Choroid plexus epithelial cell (primary cell): ENCODE measurements at regions not wholly inside any gene's neighbourhood (a gene's known extent, or its start where the extent isn't known, plus 50 kb on each side); places are given as distances from the start of the nearest gene placed in this dataset.

Experiments used
- DNase-seq: peaks from one replicate; pipeline ENCODE4 v3.0.0-alpha.2; 2010; ENCODE audit warnings: low read depth
- H3K4me3 ChIP-seq: 2 replicates; pipeline ENCODE4 v1.5.1; 2011; ENCODE audit warnings: low read depth, mild to moderate bottlenecking, control low read depth, low read length, moderate library complexity
- CTCF ChIP-seq: conservative IDR thresholded peaks from 2 replicates; pipeline ENCODE4 v1.5.1; 2011; ENCODE audit warnings: low read depth, mild to moderate bottlenecking, control low read depth, inconsistent platforms, low read length, moderate library complexity

GRCh38 chr5:87770016-87770570, 357.4 kb upstream of the CCNH start:
- DNase-seq: no peak
- no peak for TF ChIP-seq CTCF
- no peak overlapping the region for H3K4me3 ChIP-seq

GRCh38 chr5:87769157-87769556, 356.4 kb upstream of the CCNH start:
- no peak for DNase-seq
- no peak for TF ChIP-seq CTCF
- no peak overlapping the region for H3K4me3 ChIP-seq

GRCh38 chr5:87768190-87768589, 355.5 kb upstream of the CCNH start:
- no peak for DNase-seq
- TF ChIP-seq CTCF: no peak

GRCh38 chr5:87765009-87765408, 352.3 kb upstream of the CCNH start:
- no peak overlapping the region for H3K4me3 ChIP-seq
- DNase-seq: no peak
- TF ChIP-seq CTCF: no peak

More at GRCh38 chr5:87768190-87768589, 355.5 kb upstream of the CCNH start:
- no peak overlapping the region for H3K4me3 ChIP-seq

GRCh38 chr5:87762631-87763030, 349.9 kb upstream of the CCNH start:
- no peak for TF ChIP-seq CTCF
- H3K4me3 ChIP-seq: no peak overlapping the region
- no peak for DNase-seq

- TF ChIP-seq CTCF: no peak
Observed at GRCh38 chr5:87756951-87757350, 344.2 kb upstream of the CCNH start.

GRCh38 chr5:87755360-87755759, 342.6 kb upstream of the CCNH start:
- H3K4me3 ChIP-seq: no peak overlapping the region
- TF ChIP-seq CTCF: no peak
- DNase-seq: no peak

More at GRCh38 chr5:87756951-87757350, 344.2 kb upstream of the CCNH start:
- H3K4me3 ChIP-seq: no peak overlapping the region
- no peak for DNase-seq
